ENCODE measurements at regions not wholly inside any gene's neighbourhood (a gene's known extent, or its start where the extent isn't known, plus 50 kb on each side); places are given as distances from the start of the nearest gene placed in this dataset.

DNA sequence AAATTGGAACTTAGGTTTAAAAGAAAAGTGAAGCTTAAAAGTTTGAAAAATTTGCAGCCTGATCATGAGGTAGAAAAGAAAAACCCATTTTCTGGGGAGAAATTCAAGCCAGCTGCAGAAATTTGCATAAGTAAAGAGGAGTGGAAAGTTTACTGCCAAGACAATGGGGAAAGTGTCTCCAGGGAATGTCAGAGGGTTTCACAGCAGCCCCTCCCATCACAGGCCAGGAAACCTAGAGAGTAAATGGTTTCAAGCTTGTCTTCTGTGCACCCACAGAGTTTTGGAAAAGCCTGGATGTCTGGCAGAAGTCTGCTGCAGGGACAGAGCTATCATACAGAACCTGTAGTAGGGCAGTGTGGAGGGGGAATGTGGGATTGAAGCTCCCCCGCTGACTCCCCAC, 254.0 kb upstream of the FSIP2 start:
- DNase-seq (ENCODE audit: low read depth, low spot score) = no peak
- no peak overlapping the region for H3K4me3 ChIP-seq (replicated peaks in 1 of 2; ENCODE audit: low read depth in 1 of 2, low read length in 2 of 2)
- no peak overlapping the region for H3K9ac ChIP-seq (ENCODE audit: low read length)
- no peaks in the 10 kb centered on the region for H4K20me1 ChIP-seq (ENCODE audit: insufficient read depth)
- no peaks in the 10 kb centered on the region for H3K9me2 ChIP-seq (ENCODE audit: insufficient read depth)
- no peak for TF ChIP-seq EGR1 (IDR thresholded peaks at IDR 0.05; ENCODE audit: low read depth)
- no peak for TF ChIP-seq SP1 (IDR thresholded peaks at IDR 0.05; ENCODE audit: low read depth)
- no peak for TF ChIP-seq CEBPB (IDR thresholded peaks at IDR 0.05; ENCODE audit: low read depth)
- TF ChIP-seq CBX3 (IDR thresholded peaks at IDR 0.05; ENCODE audit: low read depth) = no peak
- H3K36me3 ChIP-seq (ENCODE audit: control insufficient read depth in 1 of 2, insufficient read depth in 2 of 2, low read length in 2 of 2) = no peaks in the 10 kb centered on the region
- H3K79me2 ChIP-seq (ENCODE audit: insufficient read depth, low read length) = no peaks in the 10 kb centered on the region
- CTCF ChIA-PET = no interaction called here
- no peaks in the 10 kb centered on the region for H3K9me3 ChIP-seq (ENCODE audit: control insufficient read depth in 1 of 2, insufficient read depth in 1 of 2, low read depth in 1 of 2, low read length in 2 of 2)
- H3K27me3 ChIP-seq (ENCODE audit: insufficient read depth, low read length) = no peaks in the 10 kb centered on the region
- no peak for ATAC-seq
- RAD21 ChIA-PET (ENCODE audit: low non-redundant PET in 1 of 2, low total read pairs in 2 of 2, uncharacterized antibody in 2 of 2, unreplicated experiment in 2 of 2) = no interaction called here
- no peak overlapping the region for H2AFZ ChIP-seq (ENCODE audit: low read depth, low read length, poor library complexity, severe bottlenecking)
- no peak overlapping the region for H3K4me2 ChIP-seq (ENCODE audit: low read length)
- H3K27ac ChIP-seq (ENCODE audit: low read depth, low read length) = no peak overlapping the region
- intact Hi-C loops (cut with micrococcal nuclease) = no loop called here
- H3K4me1 ChIP-seq (ENCODE audit: control insufficient read depth in 1 of 2, insufficient read depth in 2 of 2, low read length in 2 of 2) = no peaks in the 10 kb centered on the region
- no TSS peak for BruUV-seq (replicated peaks)
- POLR2A ChIA-PET = no interaction called here

DNA sequence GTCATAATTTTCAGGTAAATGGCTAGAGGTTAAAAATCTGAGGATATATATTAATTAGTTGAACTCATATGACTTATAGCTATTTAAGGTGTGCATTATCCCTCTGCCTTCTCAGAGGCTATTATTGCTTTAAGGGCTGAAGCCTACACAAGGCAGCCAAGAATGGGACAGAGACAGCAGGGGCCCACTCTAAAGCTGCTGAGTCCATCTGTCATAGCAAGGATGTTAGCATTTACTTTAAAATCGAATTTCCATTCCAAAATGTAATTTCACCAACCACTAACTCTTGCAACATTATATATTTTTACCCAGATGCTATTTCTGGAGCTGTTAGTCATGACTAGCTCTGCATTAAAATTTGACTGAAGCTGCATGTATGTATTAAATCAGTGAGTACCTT, 236.3 kb upstream of the FSIP2 start:
- H3K36me3 ChIP-seq (ENCODE audit: control insufficient read depth in 1 of 2, insufficient read depth in 2 of 2, low read length in 2 of 2) = no peaks in the 10 kb centered on the region
- H3K4me2 ChIP-seq (ENCODE audit: low read length) = no peak overlapping the region
- ChIA-PET RAD21 (ENCODE audit: low non-redundant PET in 1 of 2, low total read pairs in 2 of 2, uncharacterized antibody in 2 of 2, unreplicated experiment in 2 of 2) (no interaction called here), CTCF (no interaction called here), POLR2A (no interaction called here)
- no TSS peak for BruUV-seq (replicated peaks)
- TF ChIP-seq CBX3 (IDR thresholded peaks at IDR 0.05; ENCODE audit: low read depth) (no peak), SRF (IDR thresholded peaks at IDR 0.05; ENCODE audit: low read depth) (no peak), YY1 (IDR thresholded peaks at IDR 0.05; ENCODE audit: extremely low read depth, insufficient replicate concordance, low read depth, low read length) (no peak), CEBPB (IDR thresholded peaks at IDR 0.05; ENCODE audit: low read depth) (no peak)
- TF ChIP-seq, protein P1, sequence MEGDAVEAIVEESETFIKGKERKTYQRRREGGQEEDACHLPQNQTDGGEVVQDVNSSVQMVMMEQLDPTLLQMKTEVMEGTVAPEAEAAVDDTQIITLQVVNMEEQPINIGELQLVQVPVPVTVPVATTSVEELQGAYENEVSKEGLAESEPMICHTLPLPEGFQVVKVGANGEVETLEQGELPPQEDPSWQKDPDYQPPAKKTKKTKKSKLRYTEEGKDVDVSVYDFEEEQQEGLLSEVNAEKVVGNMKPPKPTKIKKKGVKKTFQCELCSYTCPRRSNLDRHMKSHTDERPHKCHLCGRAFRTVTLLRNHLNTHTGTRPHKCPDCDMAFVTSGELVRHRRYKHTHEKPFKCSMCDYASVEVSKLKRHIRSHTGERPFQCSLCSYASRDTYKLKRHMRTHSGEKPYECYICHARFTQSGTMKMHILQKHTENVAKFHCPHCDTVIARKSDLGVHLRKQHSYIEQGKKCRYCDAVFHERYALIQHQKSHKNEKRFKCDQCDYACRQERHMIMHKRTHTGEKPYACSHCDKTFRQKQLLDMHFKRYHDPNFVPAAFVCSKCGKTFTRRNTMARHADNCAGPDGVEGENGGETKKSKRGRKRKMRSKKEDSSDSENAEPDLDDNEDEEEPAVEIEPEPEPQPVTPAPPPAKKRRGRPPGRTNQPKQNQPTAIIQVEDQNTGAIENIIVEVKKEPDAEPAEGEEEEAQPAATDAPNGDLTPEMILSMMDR (IDR thresholded peaks at IDR 0.05 in 2 of 3, conservative IDR thresholded peaks at IDR 0.05 in 1 of 3; ENCODE audit: borderline replicate concordance in 1 of 3, insufficient read depth in 1 of 3, low read depth in 2 of 3, low read length in 2 of 3) = no peak
- no peak overlapping the region for H3K4me3 ChIP-seq (replicated peaks in 1 of 2; ENCODE audit: low read depth in 1 of 2, low read length in 2 of 2)
- H3K27me3 ChIP-seq (ENCODE audit: insufficient read depth, low read length) = no peaks in the 10 kb centered on the region
- no peaks in the 10 kb centered on the region for H3K4me1 ChIP-seq (ENCODE audit: control insufficient read depth in 1 of 2, insufficient read depth in 2 of 2, low read length in 2 of 2)
- DNase-seq (ENCODE audit: low read depth, low spot score) (no peak), ATAC-seq (no peak)
- no peaks in the 10 kb centered on the region for H3K79me2 ChIP-seq (ENCODE audit: insufficient read depth, low read length)
- intact Hi-C loops (cut with micrococcal nuclease) = no loop called here
- no peak overlapping the region for H3K9ac ChIP-seq (ENCODE audit: low read length)
- H4K20me1 ChIP-seq (ENCODE audit: insufficient read depth) = no peaks in the 10 kb centered on the region
- no peak overlapping the region for H3K27ac ChIP-seq (ENCODE audit: low read depth, low read length)
- H3K9me2 ChIP-seq (ENCODE audit: insufficient read depth) = no peaks in the 10 kb centered on the region
- no peaks in the 10 kb centered on the region; a peak in 1 of 4 replicates for H3K9me3 ChIP-seq (ENCODE audit: control insufficient read depth in 1 of 2, insufficient read depth in 1 of 2, low read depth in 1 of 2, low read length in 2 of 2)
- no peak overlapping the region for H2AFZ ChIP-seq (ENCODE audit: low read depth, low read length, poor library complexity, severe bottlenecking)

All from HCT116 (cell line).